B cell (primary cell): ENCODE measurements at regions not wholly inside any gene's neighbourhood (a gene's known extent, or its start where the extent isn't known, plus 50 kb on each side); places are given as distances from the start of the nearest gene placed in this dataset.

Source experiments
- ATAC-seq: fragments of 200-7000 bp; cut with Tn5 transposase; one replicate; pipeline ENCODE4 v1.10.0; 2021; ENCODE audit warnings: low read depth, mild to moderate bottlenecking, moderate number of reproducible peaks, moderate library complexity
- CTCF ChIA-PET: fragments of 350-600 bp; sonication (Branson Sonifier 250); formaldehyde crosslinking; loops from one replicate; lab custom pipeline; 2021; ENCODE audit warnings: antibody characterized with exemption, inconsistent platforms; lab: Charles Lee
- POLR2A ChIA-PET: fragments of 350-600 bp; sonication (Branson Sonifier 250); formaldehyde crosslinking; loops from one replicate; lab custom pipeline; 2021; ENCODE audit warnings: antibody characterized with exemption; lab: Charles Lee
- DNase-seq: peaks from one replicate; pipeline ENCODE4 v3.0.0; 2013
- H2AFZ ChIP-seq: 2 replicates; pipeline ENCODE4 v1.6.1; 2012; ENCODE audit warnings: mild to moderate bottlenecking, low read depth, low read length; ENCODE audit not compliant: insufficient read depth, poor library complexity, severe bottlenecking
- H3K27ac ChIP-seq, 2 donors: 1 replicate in 1 of 2; 2 replicates in 1 of 2; pipeline ENCODE4 v1.5.1; 2012 to 2013; ENCODE audit warnings: low read length in 2 of 2, mild to moderate bottlenecking in 2 of 2, moderate library complexity in 1 of 2
- H3K27me3 ChIP-seq, 4 experiments: fragments of 200-600 bp in 1 of 4; sonication (generic) in 1 of 4; replicated peaks in 1 of 4; 1 replicate in 2 of 4; 2 replicates in 2 of 4; pipeline versions ENCODE4 v1.6.1 to v1.7.0; 2013 to 2016; ENCODE audit warnings: low read length in 3 of 4, mild to moderate bottlenecking in 2 of 4, mixed read lengths in 1 of 4, moderate library complexity in 1 of 4; ENCODE audit not compliant: insufficient read depth in 4 of 4, control insufficient read depth in 3 of 4; ENCODE audit errors: control extremely low read depth in 1 of 4
- H3K36me3 ChIP-seq, 2 experiments: replicated peaks in 1 of 2; 1 replicate in 1 of 2; 2 replicates in 1 of 2; pipeline versions ENCODE4 v1.6.1 to v1.7.1; 2013; ENCODE audit warnings: low read length in 1 of 2; ENCODE audit not compliant: insufficient read depth in 2 of 2, control insufficient read depth in 1 of 2; ENCODE audit errors: control extremely low read depth in 1 of 2, extremely low read depth in 1 of 2
- H3K4me1 ChIP-seq, 2 donors: fragments of 200-600 bp in 1 of 2; sonication (generic) in 1 of 2; 1 replicate in 1 of 2; 2 replicates in 1 of 2; pipeline versions ENCODE4 v1.5.1 to v1.6.1; 2013 to 2017; ENCODE audit warnings: low read length in 2 of 2; ENCODE audit not compliant: control insufficient read depth in 2 of 2, insufficient read depth in 2 of 2
- H3K4me2 ChIP-seq: replicated peaks from 2 replicates; pipeline ENCODE3; 2012; ENCODE audit warnings: mild to moderate bottlenecking, low read depth, low read length; ENCODE audit not compliant: poor library complexity, severe bottlenecking
- H3K4me3 ChIP-seq, 5 experiments: fragments of 200-600 bp in 1 of 5; sonication (generic) in 1 of 5; 1 replicate in 3 of 5; 2 replicates in 2 of 5; pipeline versions ENCODE4 v1.5.1 to v1.7.0; 2011 to 2016; ENCODE audit warnings: low read length in 4 of 5, mild to moderate bottlenecking in 4 of 5, low read depth in 2 of 5, control low read depth in 1 of 5, moderate library complexity in 1 of 5; ENCODE audit not compliant: insufficient read depth in 1 of 5; ENCODE audit errors: control extremely low read depth in 1 of 5, extremely low read depth in 1 of 5
- H3K79me2 ChIP-seq: fragments of 200-600 bp; sonication (generic); one replicate; pipeline ENCODE4 v1.6.0; 2016; ENCODE audit warnings: low read length; ENCODE audit not compliant: control insufficient read depth, insufficient read depth
- H3K9ac ChIP-seq: fragments of 200-600 bp; sonication (generic); 2 replicates; pipeline ENCODE4 v1.6.1; 2017; ENCODE audit warnings: mild to moderate bottlenecking, low read length, moderate library complexity
- H3K9me3 ChIP-seq, 3 donors: one replicate each; pipeline versions ENCODE4 v1.6.1 to v1.7.1; 2013; ENCODE audit warnings: low read length in 2 of 3; ENCODE audit not compliant: control insufficient read depth in 2 of 3, insufficient read depth in 1 of 3; ENCODE audit errors: control extremely low read depth in 1 of 3
- H4K20me1 ChIP-seq: 2 replicates; pipeline ENCODE4 v1.6.0; 2012; ENCODE audit warnings: mild to moderate bottlenecking, low read length; ENCODE audit not compliant: insufficient read depth, control insufficient read depth, poor library complexity, severe bottlenecking
- H3K27ac Mint-ChIP-seq: one replicate; pipeline ENCODE4 v1.8.0; 2021; ENCODE audit warnings: mixed read lengths
- H3K27me3 Mint-ChIP-seq: one replicate; pipeline ENCODE4 v1.8.0; 2021; ENCODE audit warnings: mixed read lengths
- H3K4me1 Mint-ChIP-seq: one replicate; pipeline ENCODE4 v1.8.0; 2021; ENCODE audit warnings: mixed read lengths
- H3K4me3 Mint-ChIP-seq: one replicate; pipeline ENCODE4 v1.8.0; 2021; ENCODE audit warnings: mixed read lengths
- H3K9me3 Mint-ChIP-seq: one replicate; pipeline ENCODE4 v1.8.0; 2022; ENCODE audit warnings: mixed read lengths; ENCODE audit not compliant: insufficient read depth
- EZH2 ChIP-seq: IDR thresholded peaks from 2 replicates; pipeline ENCODE4 v1.6.1; 2012; ENCODE audit warnings: borderline replicate concordance, low read depth, mild to moderate bottlenecking, moderate library complexity, low read length; ENCODE audit not compliant: insufficient read depth, poor library complexity, severe bottlenecking
- WGBS: methylation state at CpG from one replicate; pipeline ENCODE4 v1.1.5; 2013; ENCODE audit warnings: missing lambda C conversion rate; ENCODE audit not compliant: insufficient coverage; 5-methylcytosine and 5-hydroxymethylcytosine counted together
- intact Hi-C: fragments of 100-400 bp; cut with micrococcal nuclease; formaldehyde crosslinking; loops from one replicate; pipeline ENCODE4 v1.10.0; 2022
- TF ChIP-seq, protein P1 (sequence below): fragments of 200-600 bp; IDR thresholded peaks from one replicate; pipeline ENCODE4 v1.8.0; 2022; ENCODE audit warnings: antibody characterized with exemption, mild to moderate bottlenecking

DNA sequence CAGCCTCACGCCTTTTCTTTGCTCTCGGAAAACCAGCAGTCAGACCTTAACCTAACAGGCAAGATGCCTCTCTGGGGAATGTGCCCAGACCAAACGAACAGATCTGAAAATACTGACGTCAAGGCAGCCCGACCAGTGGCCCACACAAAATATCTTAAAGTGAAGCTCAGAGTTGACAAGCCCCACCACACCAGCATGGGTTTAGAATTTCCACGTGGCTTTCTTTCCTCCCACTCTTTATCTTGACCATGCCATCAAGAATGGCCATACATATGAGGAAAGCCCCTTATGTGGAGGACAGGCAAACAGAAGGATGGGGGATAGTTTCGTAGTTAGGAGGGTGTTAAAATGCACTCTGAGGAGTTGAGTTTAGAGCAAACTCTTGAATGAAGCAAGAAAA lies 89.8 kb downstream of the MRPL32 start:
- no peak overlapping the region for H3K4me3 ChIP-seq
- intact Hi-C loops, result no loop called here
- peaks cover 0 to 3% (median 0%) of the 10 kb centered on the region in 4 experiments for H3K27me3 ChIP-seq
- Mint-ChIP-seq H3K27ac (no peak overlapping the region), H3K4me3 (no peak overlapping the region), H3K4me1 (no peaks in the 10 kb centered on the region), H3K9me3 (no peaks in the 10 kb centered on the region), H3K27me3 (peaks cover 22% of the 10 kb centered on the region)
- H3K36me3 ChIP-seq, result no peaks in the 10 kb centered on the region
- DNase-seq (no peak), ATAC-seq (no peak)
- no peaks in the 10 kb centered on the region for H3K9me3 ChIP-seq
- WGBS, result 88% methylated on average over 5 of the region's 7 CpGs
- ChIA-PET POLR2A (no interaction called here), CTCF (no interaction called here)
- no peaks in the 10 kb centered on the region for H3K4me1 ChIP-seq
- H2AFZ ChIP-seq, result no peak overlapping the region
- H3K27ac ChIP-seq, result no peak overlapping the region
- H3K4me2 ChIP-seq, result no peak overlapping the region
- no peak overlapping the region for H3K9ac ChIP-seq
- TF ChIP-seq, protein P1, sequence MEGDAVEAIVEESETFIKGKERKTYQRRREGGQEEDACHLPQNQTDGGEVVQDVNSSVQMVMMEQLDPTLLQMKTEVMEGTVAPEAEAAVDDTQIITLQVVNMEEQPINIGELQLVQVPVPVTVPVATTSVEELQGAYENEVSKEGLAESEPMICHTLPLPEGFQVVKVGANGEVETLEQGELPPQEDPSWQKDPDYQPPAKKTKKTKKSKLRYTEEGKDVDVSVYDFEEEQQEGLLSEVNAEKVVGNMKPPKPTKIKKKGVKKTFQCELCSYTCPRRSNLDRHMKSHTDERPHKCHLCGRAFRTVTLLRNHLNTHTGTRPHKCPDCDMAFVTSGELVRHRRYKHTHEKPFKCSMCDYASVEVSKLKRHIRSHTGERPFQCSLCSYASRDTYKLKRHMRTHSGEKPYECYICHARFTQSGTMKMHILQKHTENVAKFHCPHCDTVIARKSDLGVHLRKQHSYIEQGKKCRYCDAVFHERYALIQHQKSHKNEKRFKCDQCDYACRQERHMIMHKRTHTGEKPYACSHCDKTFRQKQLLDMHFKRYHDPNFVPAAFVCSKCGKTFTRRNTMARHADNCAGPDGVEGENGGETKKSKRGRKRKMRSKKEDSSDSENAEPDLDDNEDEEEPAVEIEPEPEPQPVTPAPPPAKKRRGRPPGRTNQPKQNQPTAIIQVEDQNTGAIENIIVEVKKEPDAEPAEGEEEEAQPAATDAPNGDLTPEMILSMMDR, result no peak
- TF ChIP-seq EZH2, result no peak
- H3K79me2 ChIP-seq, result no peaks in the 10 kb centered on the region
- no peaks in the 10 kb centered on the region for H4K20me1 ChIP-seq

DNA sequence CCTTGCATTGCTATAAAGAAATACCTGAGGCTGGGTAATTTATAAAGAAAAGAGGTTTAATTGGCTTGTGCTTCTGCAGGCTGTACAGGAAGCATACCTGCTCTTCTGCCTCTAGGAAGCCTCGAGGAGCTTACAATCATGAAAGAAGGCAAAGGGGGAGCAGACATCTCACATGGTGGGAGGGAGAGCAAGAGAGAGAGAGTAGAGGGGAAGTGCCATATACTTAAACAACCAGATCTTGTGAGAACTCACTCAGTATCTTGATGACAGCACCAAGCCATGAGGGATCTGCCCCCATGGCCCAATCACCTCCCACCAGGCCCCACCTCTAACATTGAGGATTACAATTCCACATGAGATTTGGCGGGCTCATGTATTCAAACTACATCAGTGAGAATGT lies 79.1 kb upstream of the HECW1 start:
- H3K36me3 ChIP-seq, result no peaks in the 10 kb centered on the region
- Mint-ChIP-seq H3K27me3 (peaks cover 28% of the 10 kb centered on the region), H3K27ac (no peak overlapping the region), H3K4me1 (no peaks in the 10 kb centered on the region), H3K9me3 (no peaks in the 10 kb centered on the region), H3K4me3 (no peak overlapping the region)
- H3K27me3 ChIP-seq, result peaks cover 0 to 2% (median 0%) of the 10 kb centered on the region in 4 experiments
- ATAC-seq, result no peak
- no peaks in the 10 kb centered on the region for H3K79me2 ChIP-seq
- WGBS, result 40% methylated on average over 1 of the region's 2 CpGs
- ChIA-PET CTCF (no interaction called here), POLR2A (no interaction called here)
- DNase-seq, result no peak
- no peaks in the 10 kb centered on the region for H3K9me3 ChIP-seq
- H3K27ac ChIP-seq, result no peak overlapping the region
- intact Hi-C loops, result no loop called here
- no peak overlapping the region for H2AFZ ChIP-seq
- no peak for TF ChIP-seq EZH2
- TF ChIP-seq, protein P1, result no peak
- no peak overlapping the region for H3K9ac ChIP-seq
- no peaks in the 10 kb centered on the region for H3K4me1 ChIP-seq
- H3K4me3 ChIP-seq, result no peak overlapping the region
- H4K20me1 ChIP-seq, result no peaks in the 10 kb centered on the region
- H3K4me2 ChIP-seq, result no peak overlapping the region
